SK-N-SH (cell line): ENCODE measurements at regions not wholly inside any gene's neighbourhood (a gene's known extent, or its start where the extent isn't known, plus 50 kb on each side); places are given as distances from the start of the nearest gene placed in this dataset.

Source experiments
- CTCF ChIA-PET: fragments of 300-600, 350-600 bp; formaldehyde crosslinking; extraction: SDS; loops from one replicate; lab custom pipeline; 2021; lab: Yijun Ruan, JAX
- POLR2A ChIA-PET: fragments of 350-600 bp; sonication (Branson Sonifier 250); formaldehyde crosslinking; extraction: SDS; loops from one replicate; lab custom pipeline; 2020; ENCODE audit warnings: antibody characterized with exemption, inconsistent platforms; lab: Yijun Ruan, JAX
- DNase-seq: peaks from one replicate; pipeline ENCODE4 v3.0.0; 2012
- H2AFZ ChIP-seq: fragments of 200-600 bp; sonication (generic); 2 replicates; pipeline ENCODE4 v1.8.1; 2016; ENCODE audit warnings: antibody characterized with exemption, mild to moderate bottlenecking, low read depth
- H3F3A ChIP-seq: fragments of 200-600 bp; sonication (generic); replicated peaks from 2 replicates; pipeline ENCODE3; 2016; ENCODE audit warnings: antibody characterized with exemption, mild to moderate bottlenecking; ENCODE audit not compliant: insufficient read depth
- H3K27ac ChIP-seq, 2 experiments: fragments of 200-500 bp in 1 of 2; fragments of 200-600 bp in 1 of 2; sonication (Bioruptor generic) in 1 of 2; sonication (generic), shearing (Covaris generic) in 1 of 2; 2 replicates each; pipeline versions ENCODE4 v1.5.1 to v1.6.1; 2014 to 2016; ENCODE audit warnings: low read depth in 2 of 2, inconsistent platforms in 1 of 2, low read length in 1 of 2, mild to moderate bottlenecking in 1 of 2, mixed read lengths in 1 of 2
- H3K27me3 ChIP-seq: fragments of 200-600 bp; sonication (generic), shearing (Covaris generic); 2 replicates; pipeline ENCODE4 v1.6.1; 2016; ENCODE audit warnings: mixed run types; ENCODE audit not compliant: insufficient read depth
- H3K36me3 ChIP-seq, 2 experiments: fragments of 200-500 bp in 1 of 2; fragments of 200-600 bp in 1 of 2; sonication (Bioruptor generic) in 1 of 2; sonication (generic) in 1 of 2; replicated peaks in 1 of 2; 2 replicates each; pipeline versions ENCODE3 to v1.5.1; 2014 to 2016; ENCODE audit warnings: low read length in 1 of 2, mild to moderate bottlenecking in 1 of 2; ENCODE audit not compliant: insufficient read depth in 2 of 2, control insufficient read depth in 1 of 2
- H3K4me1 ChIP-seq, 2 experiments: fragments of 200-500 bp in 1 of 2; fragments of 200-600 bp in 1 of 2; sonication (Bioruptor generic) in 1 of 2; sonication (generic), shearing (Covaris generic) in 1 of 2; 2 replicates each; pipeline versions ENCODE4 v1.5.1 to v1.6.1; 2014 to 2016; ENCODE audit warnings: low read depth in 1 of 2, low read length in 1 of 2, mixed run types in 1 of 2; ENCODE audit not compliant: insufficient read depth in 2 of 2, control insufficient read depth in 1 of 2
- H3K4me2 ChIP-seq: fragments of 200-600 bp; sonication (generic), shearing (Covaris generic); 2 replicates; pipeline ENCODE4 v1.6.1; 2017; ENCODE audit warnings: mixed run types
- H3K4me3 ChIP-seq, 2 experiments: fragments of 200-500 bp in 1 of 2; fragments of 200-600 bp in 1 of 2; sonication (Bioruptor generic) in 1 of 2; sonication (generic), shearing (Covaris generic) in 1 of 2; 2 replicates each; pipeline versions ENCODE4 v1.5.1 to v1.8.1; 2014 to 2016; ENCODE audit warnings: low read depth in 2 of 2, inconsistent platforms in 1 of 2, low read length in 1 of 2, mild to moderate bottlenecking in 1 of 2, mixed read lengths in 1 of 2, moderate library complexity in 1 of 2
- H3K79me2 ChIP-seq: fragments of 200-600 bp; sonication (generic); 2 replicates; pipeline ENCODE4 v1.8.1; 2017; ENCODE audit warnings: mild to moderate bottlenecking; ENCODE audit not compliant: insufficient read depth
- H3K9ac ChIP-seq: fragments of 200-600 bp; sonication (generic); 2 replicates; pipeline ENCODE4 v1.6.1; 2017; ENCODE audit warnings: mixed run types
- H3K9me2 ChIP-seq: fragments of 200-600 bp; sonication (generic); 2 replicates; pipeline ENCODE4 v1.6.1; 2017; ENCODE audit warnings: mixed run types
- H3K9me3 ChIP-seq: fragments of 200-600 bp; sonication (generic); 2 replicates; pipeline ENCODE4 v1.6.1; 2017; ENCODE audit warnings: mixed run types, mild to moderate bottlenecking, moderate library complexity
- H4K20me1 ChIP-seq: fragments of 200-600 bp; sonication (generic); 2 replicates; pipeline ENCODE4 v1.6.1; 2017; ENCODE audit warnings: mild to moderate bottlenecking, mixed run types; ENCODE audit not compliant: insufficient read depth
- CHD2 ChIP-seq: fragments of 150-350 bp; IDR thresholded peaks from 2 replicates; pipeline ENCODE4 v1.6.1; 2018; ENCODE audit warnings: low read length; ENCODE audit not compliant: partially characterized antibody
- ELF1 ChIP-seq: IDR thresholded peaks from 2 replicates; pipeline ENCODE4 v1.4.0; 2012
- EP300 ChIP-seq, 2 experiments: IDR thresholded peaks; 2 replicates each; pipeline versions ENCODE4 v1.4.0 to v1.6.1; 2012; ENCODE audit warnings: borderline replicate concordance in 1 of 2, low read depth in 1 of 2, low read length in 1 of 2
- FOXJ3 ChIP-seq: sonication (generic); formaldehyde crosslinking; IDR thresholded peaks from 2 replicates; pipeline ENCODE4 v1.5.1; 2020; ENCODE audit warnings: mild to moderate bottlenecking, missing genetic modification reagents
- IRF3 ChIP-seq: fragments of 150-350 bp; IDR thresholded peaks from 2 replicates; pipeline ENCODE4 v1.6.1; 2016; ENCODE audit warnings: mild to moderate bottlenecking, low read depth, low read length
- JUND ChIP-seq: IDR thresholded peaks from 2 replicates; pipeline ENCODE4 v1.4.0; 2012
- MEF2A ChIP-seq: IDR thresholded peaks from 2 replicates; pipeline ENCODE4 v1.4.0; 2012; ENCODE audit warnings: low read depth, borderline replicate concordance
- MXI1 ChIP-seq: IDR thresholded peaks from 2 replicates; pipeline ENCODE4 v1.6.1; 2012; ENCODE audit warnings: mild to moderate bottlenecking, low read depth, low read length, improper control_type of control experiment
- NFIC ChIP-seq: IDR thresholded peaks from 2 replicates; pipeline ENCODE4 v1.4.0; 2012; ENCODE audit warnings: borderline replicate concordance
- PBX3 ChIP-seq: IDR thresholded peaks from 2 replicates; pipeline ENCODE4; 2012
- RAD21 ChIP-seq: IDR thresholded peaks from 2 replicates; pipeline ENCODE4 v1.6.1; 2012; ENCODE audit warnings: mild to moderate bottlenecking, low read length
- RCOR1 ChIP-seq: fragments of 150-350 bp; IDR thresholded peaks from 2 replicates; pipeline ENCODE4 v1.6.1; 2017; ENCODE audit warnings: antibody characterized with exemption, low read length
- REST ChIP-seq: IDR thresholded peaks from 2 replicates; pipeline ENCODE4 v1.6.1; 2012; ENCODE audit warnings: mild to moderate bottlenecking, low read depth, low read length, moderate library complexity
- RFX5 ChIP-seq: IDR thresholded peaks from 2 replicates; pipeline ENCODE4 v1.6.1; 2012; ENCODE audit warnings: mild to moderate bottlenecking, improper control_type of control experiment, low read length
- SIN3A ChIP-seq: IDR thresholded peaks from 2 replicates; pipeline ENCODE4 v1.6.1; 2012; ENCODE audit warnings: low read depth, mild to moderate bottlenecking, low read length, moderate library complexity, borderline replicate concordance
- SMC3 ChIP-seq: IDR thresholded peaks from 2 replicates; pipeline ENCODE4 v1.6.1; 2012; ENCODE audit warnings: low read depth, low read length, improper control_type of control experiment
- TAF1 ChIP-seq: IDR thresholded peaks from 2 replicates; pipeline ENCODE4 v1.6.1; 2012; ENCODE audit warnings: low read depth, mild to moderate bottlenecking, low read length, moderate library complexity, borderline replicate concordance
- TCF12 ChIP-seq: IDR thresholded peaks from 2 replicates; pipeline ENCODE4 v1.4.0; 2012
- YY1 ChIP-seq: IDR thresholded peaks from 2 replicates; pipeline ENCODE4 v1.4.0; 2012; ENCODE audit warnings: low read depth, mild to moderate bottlenecking
- ZBTB33 ChIP-seq: IDR thresholded peaks from 2 replicates; pipeline ENCODE4 v1.4.0; 2012; ENCODE audit warnings: low read depth, borderline replicate concordance
- WGBS: methylation state at CpG from one replicate; pipeline ENCODE4 v1.1.6; 2017; ENCODE audit warnings: low lambda C conversion rate; 5-methylcytosine and 5-hydroxymethylcytosine counted together

GRCh38 chr12:105801351-105801750 is 337.4 kb downstream of the NUAK1 start (continued):
- TF ChIP-seq REST: no peak
- no peak for TF ChIP-seq SIN3A
- TF ChIP-seq RAD21: no peak
- no peak for TF ChIP-seq EP300 (IDR thresholded peaks at IDR 0.05; ENCODE audit: borderline replicate concordance in 1 of 2, low read depth in 1 of 2, low read length in 1 of 2)
- TF ChIP-seq JUND: no peak
- no peak for TF ChIP-seq SMC3
- no peak for TF ChIP-seq CHD2
- no peak for TF ChIP-seq RCOR1
- TF ChIP-seq TCF12: no peak
- TF ChIP-seq IRF3: no peak
- no peak for TF ChIP-seq RFX5
- no peak for TF ChIP-seq PBX3
- TF ChIP-seq, all 33 proteins: peak for 0

GRCh38 chr12:105803292-105803691 is 335.5 kb downstream of the NUAK1 start:
- H3F3A ChIP-seq: no peaks in the 10 kb centered on the region
- H3K27me3 ChIP-seq: no peaks in the 10 kb centered on the region
- no peak for DNase-seq
- H2AFZ ChIP-seq: no peak overlapping the region
- H3K79me2 ChIP-seq: no peaks in the 10 kb centered on the region
- no peak overlapping the region for H3K4me3 ChIP-seq
- POLR2A ChIA-PET: no interaction called here
- WGBS: 64% methylated on average over 4 of the region's 4 CpGs
- no peaks in the 10 kb centered on the region for H3K9me3 ChIP-seq
- no peaks in the 10 kb centered on the region for H3K9me2 ChIP-seq
- no peak overlapping the region for H3K9ac ChIP-seq
- no peak overlapping the region for H3K4me2 ChIP-seq
- no peaks in the 10 kb centered on the region for H3K36me3 ChIP-seq
- CTCF ChIA-PET: no interaction called here
- H4K20me1 ChIP-seq: no peaks in the 10 kb centered on the region
- H3K4me1 ChIP-seq: no peaks in the 10 kb centered on the region
- H3K27ac ChIP-seq: no peak overlapping the region
- TF ChIP-seq ZBTB33: no peak
- no peak for TF ChIP-seq ELF1
- no peak for TF ChIP-seq MXI1
- TF ChIP-seq FOXJ3 (CRISPR knock-in tag): no peak
- no peak for TF ChIP-seq TCF12
- TF ChIP-seq MEF2A: no peak
- TF ChIP-seq REST: no peak
- no peak for TF ChIP-seq IRF3
- TF ChIP-seq SIN3A: no peak
- TF ChIP-seq YY1: no peak
- no peak for TF ChIP-seq TAF1
- no peak for TF ChIP-seq NFIC
